ENCODE measurements at regions not wholly inside any gene's neighbourhood (a gene's known extent, or its start where the extent isn't known, plus 50 kb on each side); places are given as distances from the start of the nearest gene placed in this dataset.

GRCh38 chr5:57724836-57725235 lies 242.2 kb upstream of the ACTBL2 start:
- ChIA-PET CTCF (no interaction called here), POLR2A (no interaction called here)
- Histone ChIP-seq H3K27ac (ENCODE audit: low read depth, low read length) (no peak overlapping the region), H3K9me3 (ENCODE audit: control insufficient read depth, insufficient read depth, low read length) (no peaks in the 10 kb centered on the region), H3K27me3 (ENCODE audit: control insufficient read depth, insufficient read depth, low read length) (no peaks in the 10 kb centered on the region), H3K4me3 (ENCODE audit: low read depth, low read length) (no peak overlapping the region)
- DNase-seq (ENCODE audit: low read depth, low spot score), result no peak
- no peak for TF ChIP-seq CTCF (IDR thresholded peaks at IDR 0.05; ENCODE audit: low read depth, low read length)

GRCh38 chr5:57721226-57721625 lies 238.6 kb upstream of the ACTBL2 start:
- H3K4me3 ChIP-seq (ENCODE audit: low read depth, low read length), result no peak overlapping the region
- no peaks in the 10 kb centered on the region for H3K9me3 ChIP-seq (ENCODE audit: control insufficient read depth, insufficient read depth, low read length)
- no peaks in the 10 kb centered on the region for H3K27me3 ChIP-seq (ENCODE audit: control insufficient read depth, insufficient read depth, low read length)
- no peak for TF ChIP-seq CTCF (IDR thresholded peaks at IDR 0.05; ENCODE audit: low read depth, low read length)
- no peak overlapping the region for H3K27ac ChIP-seq (ENCODE audit: low read depth, low read length)
- ChIA-PET CTCF (interaction anchor here (0.6 to 0.9 kb wide), 2 partner anchors 104 to 740 kb away, joined by 3 to 4 read pairs; no protein-coding TSS in a partner anchor), POLR2A (no interaction called here)
- no peak for DNase-seq (ENCODE audit: low read depth, low spot score)

GRCh38 chr5:57720656-57721055 lies 238.0 kb upstream of the ACTBL2 start:
- POLR2A ChIA-PET, result interaction anchor here (0.6 kb wide), 1 partner anchor 29 kb away, joined by 3 read pairs; no protein-coding TSS in a partner anchor
- H3K9me3 ChIP-seq (ENCODE audit: control insufficient read depth, insufficient read depth, low read length), result no peaks in the 10 kb centered on the region
- no peak overlapping the region for H3K27ac ChIP-seq (ENCODE audit: low read depth, low read length)
- H3K4me3 ChIP-seq (ENCODE audit: low read depth, low read length), result no peak overlapping the region
- DNase-seq (ENCODE audit: low read depth, low spot score), result no peak
- CTCF ChIA-PET, result interaction anchor here (0.6 to 1.0 kb wide), 4 partner anchors 10 to 741 kb away, joined by 3 to 4 read pairs (median 4); no protein-coding TSS in a partner anchor
- H3K27me3 ChIP-seq (ENCODE audit: control insufficient read depth, insufficient read depth, low read length), result no peaks in the 10 kb centered on the region
- no peak for TF ChIP-seq CTCF (IDR thresholded peaks at IDR 0.05; ENCODE audit: low read depth, low read length)

GRCh38 chr5:57719216-57719615 lies 236.6 kb upstream of the ACTBL2 start:
- ChIA-PET POLR2A (no interaction called here), CTCF (no interaction called here)
- no peak for DNase-seq (ENCODE audit: low read depth, low spot score)
- Histone ChIP-seq H3K27me3 (ENCODE audit: control insufficient read depth, insufficient read depth, low read length) (no peaks in the 10 kb centered on the region), H3K4me3 (ENCODE audit: low read depth, low read length) (no peak overlapping the region), H3K27ac (ENCODE audit: low read depth, low read length) (no peak overlapping the region), H3K9me3 (ENCODE audit: control insufficient read depth, insufficient read depth, low read length) (no peaks in the 10 kb centered on the region)
- TF ChIP-seq CTCF (IDR thresholded peaks at IDR 0.05; ENCODE audit: low read depth, low read length), result no peak

GRCh38 chr5:57718155-57718554 lies 235.5 kb upstream of the ACTBL2 start:
- TF ChIP-seq CTCF (IDR thresholded peaks at IDR 0.05; ENCODE audit: low read depth, low read length), result no peak
- CTCF ChIA-PET, result no interaction called here
- no peak for DNase-seq (ENCODE audit: low read depth, low spot score)

More at GRCh38 chr5:57718155-57718554, 235.5 kb upstream of the ACTBL2 start:
- Histone ChIP-seq H3K27me3 (ENCODE audit: control insufficient read depth, insufficient read depth, low read length) (no peaks in the 10 kb centered on the region), H3K9me3 (ENCODE audit: control insufficient read depth, insufficient read depth, low read length) (no peaks in the 10 kb centered on the region), H3K27ac (ENCODE audit: low read depth, low read length) (no peak overlapping the region), H3K4me3 (ENCODE audit: low read depth, low read length) (no peak overlapping the region)
- POLR2A ChIA-PET, result no interaction called here
